Ovary (tissue), 7 donors: ENCODE measurements at regions not wholly inside any gene's neighbourhood (a gene's known extent, or its start where the extent isn't known, plus 50 kb on each side); places are given as distances from the start of the nearest gene placed in this dataset.
"Not testable (repeated sequence)": the region's sequence is repeated elsewhere in the genome, so short reads cannot be mapped to it uniquely, and the experiment has no call there.

Experiments used
- DNase-seq, 5 donors: peaks; one replicate each; pipeline ENCODE4 v3.0.0-alpha.2; 2019 to 2020
- H3K27ac ChIP-seq, 2 donors: fragments of 200-600 bp; one replicate each; pipeline versions ENCODE4 v1.5.1 to v1.8.0; 2019 to 2022
- H3K27me3 ChIP-seq: fragments of 200-600 bp; one replicate; pipeline ENCODE4 v1.8.0; 2022
- H3K36me3 ChIP-seq: fragments of 200-600 bp; sonication (generic); one replicate; pipeline ENCODE4 v1.5.1; 2019
- H3K4me1 ChIP-seq: one replicate; pipeline ENCODE4 v1.8.1; 2013; ENCODE audit warnings: mild to moderate bottlenecking, moderate library complexity; ENCODE audit not compliant: insufficient read depth
- H3K4me3 ChIP-seq: fragments of 200-600 bp; sonication (generic); one replicate; pipeline ENCODE4 v1.5.1; 2017
- H3K9me3 ChIP-seq, 2 donors: fragments of 200-600 bp in 1 of 2; sonication (generic) in 1 of 2; one replicate each; pipeline versions ENCODE4 v1.5.1 to v1.8.1; 2013 to 2019; ENCODE audit warnings: mild to moderate bottlenecking in 1 of 2, moderate library complexity in 1 of 2
- WGBS, 3 donors: extraction: QIAGEN DNeasy Blood & Tissue Kit in 1 of 3; methylation state at CpG; one replicate each; pipeline versions ENCODE4 v1.1.5 to v1.1.7; 2013 to 2017; 5-methylcytosine and 5-hydroxymethylcytosine counted together
- intact Hi-C, 4 donors: fragments of 100-400 bp; cut with DNase I; formaldehyde crosslinking; loops; one replicate each; pipeline versions ENCODE4 v1.11.0 to v1.15.1; 2022 to 2023
- donor health status: DM: no; HTN: no; CAD: no; lungs with moderate emphysema.
- donor health status: DM: no; HTN: no; CAD: no.
- donor health status: Bipolar disorder and iron deficiency.
- donor health status: DM: no; HTN: no; CAD: no.
- donor health status: DM: yes; HTN: yes; CAD: no.

DNA sequence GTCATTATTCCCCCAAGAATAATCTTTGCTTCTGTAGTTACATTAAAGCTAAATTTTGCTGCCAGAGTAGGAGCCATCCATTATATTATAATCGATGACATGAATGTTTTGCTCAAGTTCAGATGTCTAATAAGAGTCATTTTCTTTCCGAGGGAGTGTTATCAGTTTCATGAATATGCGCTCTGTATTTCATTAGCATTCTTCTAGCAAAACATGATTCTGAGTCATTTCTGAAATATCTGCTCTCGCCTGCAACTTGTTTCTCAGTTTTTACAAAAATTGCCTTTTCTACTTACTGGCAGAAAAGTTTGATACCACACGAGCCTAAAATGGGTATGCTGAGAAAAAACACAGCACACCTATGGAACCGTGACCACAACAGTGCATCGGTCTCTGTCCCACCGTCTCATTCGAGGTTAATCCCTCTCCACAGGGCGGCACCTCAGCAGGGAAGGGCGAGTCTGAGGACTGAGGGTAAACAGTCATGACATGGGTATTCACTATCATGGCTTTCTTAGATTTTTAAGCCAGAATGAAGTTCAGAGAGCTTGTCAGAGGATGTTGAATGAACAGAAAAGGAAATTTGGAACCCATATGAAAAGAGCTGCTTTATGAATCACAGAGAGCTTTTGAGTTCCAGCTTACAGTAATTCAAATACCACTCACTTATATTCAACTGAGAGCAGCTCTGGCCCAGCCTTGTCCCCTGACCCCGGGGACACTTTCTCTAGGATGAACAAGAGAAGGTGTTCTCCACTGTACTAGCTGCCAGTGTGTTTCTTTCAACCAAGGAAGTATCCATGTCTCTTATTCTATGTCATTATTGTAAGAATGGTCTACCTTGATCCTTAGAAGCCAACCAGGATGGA is 303.6 kb upstream of the PLGLB1 start:
- DNase-seq, intact Hi-C loops, H3K27ac ChIP-seq, H3K27me3 ChIP-seq, H3K36me3 ChIP-seq, H3K4me3 ChIP-seq, H3K4me1 ChIP-seq, H3K9me3 ChIP-seq: not testable (repeated sequence)
- 18 to 100% methylated on average over 1 to 5 of the region's 12 CpGs; no CpG with 5 or more reads in 1 of the 3 donors for WGBS, 3 donors

DNA sequence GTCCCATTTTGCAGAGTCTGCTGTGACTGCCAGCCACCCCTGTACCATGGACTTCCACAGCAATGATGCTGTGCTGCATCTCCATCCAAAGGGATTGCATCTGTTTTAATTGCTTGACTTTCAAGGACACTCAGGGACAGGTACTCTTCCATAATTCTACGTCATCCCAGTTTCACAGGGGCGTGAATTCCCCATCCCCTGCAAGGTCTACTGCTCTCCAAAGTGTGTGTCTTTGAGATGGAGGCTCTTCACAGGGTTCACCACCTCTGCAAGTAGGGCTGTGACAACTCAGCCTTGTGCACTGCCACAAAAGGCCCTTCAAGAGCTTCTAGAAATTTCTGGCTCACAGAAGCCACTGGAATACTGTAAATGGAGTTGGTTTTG is 304.3 kb upstream of the PLGLB1 start:
- DNase-seq, intact Hi-C loops, H3K27me3 ChIP-seq, H3K36me3 ChIP-seq, H3K4me3 ChIP-seq, H3K27ac ChIP-seq, H3K9me3 ChIP-seq, H3K4me1 ChIP-seq: not testable (repeated sequence)
- 88 to 100% (median 95%) methylated on average over 2 of the region's 2 CpGs for WGBS, 3 donors

DNA sequence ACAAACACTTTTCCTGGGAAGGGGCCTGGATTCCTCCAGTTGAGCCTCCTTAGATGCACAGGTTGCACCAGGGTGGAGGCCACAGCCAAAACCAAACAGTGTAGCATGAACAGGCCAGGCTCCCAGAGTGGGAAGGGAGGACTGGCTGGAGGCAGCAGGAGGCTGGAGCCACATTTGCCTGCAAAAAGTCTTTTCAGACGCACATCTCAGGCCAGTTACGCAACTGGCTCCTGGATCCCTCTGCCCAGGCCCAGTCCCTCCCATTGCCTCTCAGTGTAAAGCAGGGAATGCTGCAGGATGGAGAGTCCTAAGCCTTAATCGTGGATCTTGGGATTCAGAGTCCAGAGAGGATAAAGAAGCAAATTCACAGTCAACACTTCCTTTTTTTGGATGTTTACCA is 305.1 kb upstream of the PLGLB1 start:
- intact Hi-C loops, H3K4me1 ChIP-seq, DNase-seq, H3K27me3 ChIP-seq, H3K27ac ChIP-seq, H3K36me3 ChIP-seq, H3K4me3 ChIP-seq, H3K9me3 ChIP-seq: not testable (repeated sequence)
- 56 to 91% methylated on average over 2 of the region's 3 CpGs; no CpG with 5 or more reads in 1 of the 3 donors for WGBS, 3 donors

DNA sequence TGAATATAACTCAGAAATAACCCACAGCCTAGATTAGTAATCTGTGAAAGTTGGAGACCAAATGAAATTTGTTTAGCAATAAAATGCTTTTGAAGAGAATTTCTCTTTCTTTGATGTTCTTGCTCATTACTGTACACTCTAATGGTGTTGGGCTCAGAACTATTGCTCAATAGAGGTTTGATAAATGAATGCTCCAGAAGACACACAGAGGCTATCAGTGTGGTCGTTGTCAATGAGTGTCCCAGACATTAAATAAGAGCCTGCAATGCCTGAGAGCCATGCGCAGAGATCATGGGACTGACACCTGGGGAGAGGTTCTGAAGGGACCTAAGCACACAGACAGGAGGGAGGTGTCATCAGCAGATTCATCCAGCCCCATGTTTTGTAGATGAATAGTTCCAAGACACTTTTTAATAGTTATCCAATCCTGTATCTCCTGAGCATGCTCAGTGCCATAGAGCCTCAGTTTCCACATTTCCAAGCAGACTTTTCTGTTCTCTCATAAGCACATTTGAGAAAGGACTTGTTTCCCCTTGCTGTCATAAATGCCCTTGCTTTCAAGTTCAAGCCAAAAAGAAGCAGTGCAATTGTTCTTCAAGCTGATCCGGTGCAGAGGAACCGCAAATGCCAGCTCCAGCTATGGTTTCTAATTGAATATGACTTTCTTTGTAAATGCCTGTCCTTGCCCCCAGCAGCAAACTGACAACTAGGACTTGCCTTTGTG is 306.2 kb upstream of the PLGLB1 start:
- WGBS, 3 donors: 83 to 97% (median 90%) methylated on average over 2 to 4 of the region's 4 CpGs
- DNase-seq: not testable (repeated sequence)

DNA sequence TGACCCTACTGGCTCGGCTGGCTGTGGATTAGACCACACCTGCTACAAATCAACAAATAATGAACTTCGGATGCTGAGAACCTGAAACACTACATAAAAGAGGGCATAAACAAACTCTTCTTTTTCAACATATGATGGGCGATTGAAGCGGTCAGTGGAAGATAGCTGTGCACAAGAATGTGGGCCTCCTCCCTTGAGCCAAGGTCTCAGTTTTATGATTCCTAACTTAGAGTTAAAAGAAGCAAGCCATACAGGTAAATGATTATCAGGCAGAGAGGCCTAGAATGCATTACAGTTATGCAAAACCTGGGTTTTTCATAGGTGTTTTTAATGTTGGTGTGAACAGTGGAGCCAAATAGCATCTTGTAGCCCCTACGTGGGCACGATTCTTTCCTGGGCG is 307.9 kb upstream of the PLGLB1 start:
- DNase-seq: not testable (repeated sequence)
- 89 to 97% (median 95%) methylated on average over 5 to 6 of the region's 7 CpGs for WGBS, 3 donors

More for the DNA sequence above, 306.2 kb upstream of the PLGLB1 start:
- H3K27me3 ChIP-seq, H3K27ac ChIP-seq, H3K4me3 ChIP-seq, H3K9me3 ChIP-seq, H3K4me1 ChIP-seq, intact Hi-C loops, H3K36me3 ChIP-seq: not testable (repeated sequence)

DNA sequence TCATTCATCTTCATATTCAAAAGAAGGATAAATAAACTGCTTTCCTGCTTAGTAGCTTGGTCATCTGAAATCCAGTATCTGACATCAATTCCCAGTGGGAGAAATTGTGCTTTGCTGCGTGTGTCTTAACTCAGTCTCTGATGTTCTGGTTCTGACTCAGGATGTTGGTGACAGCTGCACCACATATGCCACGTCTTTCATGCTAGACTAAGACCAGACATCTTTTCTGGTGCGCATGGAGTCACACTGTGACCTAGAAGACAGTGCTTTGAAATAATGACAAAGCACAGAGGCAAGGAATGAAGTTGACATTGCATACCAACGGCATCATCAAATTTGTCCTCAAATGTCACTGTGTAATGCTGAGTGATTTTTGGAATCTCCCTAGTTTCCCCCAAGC is 308.8 kb upstream of the PLGLB1 start:
- 83 to 89% methylated on average over 1 of the region's 4 CpGs; no CpG with 5 or more reads in 1 of the 3 donors for WGBS, 3 donors
- intact Hi-C loops, DNase-seq: not testable (repeated sequence)

More for the DNA sequence above, 307.9 kb upstream of the PLGLB1 start:
- H3K4me1 ChIP-seq, H3K27ac ChIP-seq, intact Hi-C loops, H3K9me3 ChIP-seq, H3K4me3 ChIP-seq, H3K36me3 ChIP-seq, H3K27me3 ChIP-seq: not testable (repeated sequence)

DNA sequence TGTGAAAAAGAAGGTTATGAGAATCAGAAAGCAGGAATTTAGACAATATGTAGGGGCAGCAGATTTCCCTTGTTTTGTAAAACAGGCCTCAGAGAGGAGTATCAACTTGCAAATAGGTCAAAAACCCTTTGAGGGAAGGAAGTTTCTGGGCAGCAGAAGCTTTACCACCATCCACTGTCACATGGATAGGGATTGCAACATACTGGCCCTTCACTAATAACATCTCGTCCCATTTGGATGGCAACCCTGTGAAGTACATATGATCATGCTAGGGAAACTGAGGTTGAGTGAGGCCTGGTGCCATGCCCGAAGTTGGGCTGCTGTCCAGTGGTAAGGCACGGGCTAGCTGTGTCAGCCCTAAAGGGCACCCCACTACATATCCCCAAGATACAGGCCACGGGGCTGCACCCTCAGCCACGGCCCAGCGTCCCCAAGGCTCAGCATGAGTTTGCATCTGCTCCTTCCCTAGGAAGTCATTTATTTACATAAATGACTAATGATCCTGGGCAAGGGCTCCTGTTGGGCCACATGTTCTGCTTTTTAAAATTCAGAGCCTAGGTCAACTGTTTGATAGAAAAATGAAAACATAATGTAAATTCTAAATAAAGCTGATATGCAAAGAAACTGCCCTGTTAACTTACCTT is 310.4 kb upstream of the PLGLB1 start:
- H3K4me3 ChIP-seq, H3K27me3 ChIP-seq, H3K9me3 ChIP-seq, intact Hi-C loops, H3K4me1 ChIP-seq, DNase-seq, H3K27ac ChIP-seq, H3K36me3 ChIP-seq: not testable (repeated sequence)
- 80 to 100% (median 100%) methylated on average over 1 to 6 of the region's 6 CpGs for WGBS, 3 donors

More for the DNA sequence above, 308.8 kb upstream of the PLGLB1 start:
- H3K36me3 ChIP-seq, H3K9me3 ChIP-seq, H3K27me3 ChIP-seq, H3K4me1 ChIP-seq, H3K27ac ChIP-seq, H3K4me3 ChIP-seq: not testable (repeated sequence)

DNA sequence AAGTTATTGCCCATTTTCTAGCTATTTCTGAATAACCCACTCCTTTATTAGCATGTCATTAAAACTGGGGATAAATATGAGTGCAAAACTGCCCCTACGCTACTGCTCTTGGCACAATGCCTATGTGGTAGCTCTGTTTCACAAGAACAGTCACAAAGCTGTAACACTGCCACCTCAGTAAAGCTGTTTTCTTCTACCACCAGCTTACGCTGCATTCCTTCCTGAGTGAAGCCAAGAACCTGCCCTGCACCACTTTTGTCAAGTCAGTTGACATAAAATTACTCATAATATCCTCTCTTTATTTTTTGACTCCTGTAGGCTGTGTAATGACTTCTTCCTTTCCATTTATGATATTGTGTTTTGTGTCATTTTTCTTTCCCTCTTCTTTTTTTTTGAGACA is 313.2 kb upstream of the PLGLB1 start:
- H3K36me3 ChIP-seq, H3K9me3 ChIP-seq, H3K27me3 ChIP-seq, intact Hi-C loops, H3K4me1 ChIP-seq, DNase-seq, H3K4me3 ChIP-seq, H3K27ac ChIP-seq: not testable (repeated sequence)
- 78 to 93% (median 93%) methylated on average over 2 of the region's 2 CpGs for WGBS, 3 donors

DNA sequence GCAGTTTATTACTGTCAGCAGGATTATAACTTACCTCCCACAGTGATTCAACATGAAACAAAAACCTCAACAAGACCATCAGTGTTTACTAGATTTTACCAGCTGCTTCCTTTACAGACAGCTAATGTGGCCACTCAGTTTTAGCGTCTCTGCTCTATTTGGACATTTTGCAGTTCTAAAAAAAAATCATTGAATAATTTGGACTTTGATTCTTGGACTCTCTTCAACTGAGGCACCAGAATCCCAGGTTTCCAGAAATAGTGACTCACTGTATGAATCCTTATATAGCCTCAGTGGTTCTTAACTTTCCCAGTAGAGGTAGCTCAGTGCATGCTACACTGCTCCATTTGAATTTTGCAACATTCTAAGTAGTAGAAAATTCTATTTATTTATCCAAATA is 317.4 kb upstream of the PLGLB1 start:
- H3K27me3 ChIP-seq, H3K27ac ChIP-seq, H3K4me3 ChIP-seq, H3K9me3 ChIP-seq, H3K4me1 ChIP-seq, intact Hi-C loops, DNase-seq, H3K36me3 ChIP-seq: not testable (repeated sequence)
- WGBS, 3 donors: 4 to 9% (median 8%) methylated on average over 1 of the region's 1 CpG
